Cardiac fibroblast (primary cell): ENCODE measurements at regions not wholly inside any gene's neighbourhood (a gene's known extent, or its start where the extent isn't known, plus 50 kb on each side); places are given as distances from the start of the nearest gene placed in this dataset.

Source experiments
- DNase-seq, 2 donors: peaks; one replicate each; pipeline versions ENCODE4 v3.0.0 to v3.0.0-alpha.2; 2010; ENCODE audit warnings: low read depth in 2 of 2
- H3K4me3 ChIP-seq, 2 donors: replicated peaks in 1 of 2; 1 replicate in 1 of 2; 2 replicates in 1 of 2; pipeline ENCODE4 v1.5.1; 2011; ENCODE audit warnings: low read depth in 2 of 2, low read length in 2 of 2, mild to moderate bottlenecking in 2 of 2, moderate library complexity in 1 of 2
- CTCF ChIP-seq: IDR thresholded peaks from one replicate; pipeline ENCODE4 v1.5.1; 2011; ENCODE audit warnings: low read depth, mild to moderate bottlenecking, low read length, inconsistent platforms

DNA sequence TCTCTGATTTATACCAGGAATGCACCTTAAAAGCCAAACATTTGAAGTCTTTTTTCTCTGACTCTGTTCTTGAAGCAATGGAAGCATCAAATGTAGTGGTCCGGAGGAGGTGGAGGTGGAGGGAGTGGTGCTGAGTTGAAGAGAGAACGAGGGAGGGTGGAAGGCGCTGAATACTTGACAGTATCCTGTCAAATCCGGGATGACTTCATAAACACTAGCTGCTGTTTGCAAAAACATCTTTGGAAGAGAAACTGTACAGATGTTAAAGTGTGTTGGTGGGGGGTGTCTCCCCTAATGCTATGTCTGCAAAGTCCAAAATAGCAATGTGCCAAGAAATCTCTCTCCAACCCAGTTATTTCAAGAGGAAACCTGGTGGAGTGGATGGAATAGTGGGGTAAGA is 328.5 kb upstream of the AUTS2 start:
- H3K4me3 ChIP-seq = no peak overlapping the region
- no peak for DNase-seq
- no peak for TF ChIP-seq CTCF

GRCh38 chr7:69272101-69272500 is 326.2 kb upstream of the AUTS2 start:
- no peak overlapping the region for H3K4me3 ChIP-seq
- TF ChIP-seq CTCF = no peak
- DNase-seq = no peak

GRCh38 chr7:69276011-69276729 is 322.1 kb upstream of the AUTS2 start:
- peak in 1 of 2 donors; percentile 2 for DNase-seq
- no peak for TF ChIP-seq CTCF
- H3K4me3 ChIP-seq = no peak overlapping the region

DNA sequence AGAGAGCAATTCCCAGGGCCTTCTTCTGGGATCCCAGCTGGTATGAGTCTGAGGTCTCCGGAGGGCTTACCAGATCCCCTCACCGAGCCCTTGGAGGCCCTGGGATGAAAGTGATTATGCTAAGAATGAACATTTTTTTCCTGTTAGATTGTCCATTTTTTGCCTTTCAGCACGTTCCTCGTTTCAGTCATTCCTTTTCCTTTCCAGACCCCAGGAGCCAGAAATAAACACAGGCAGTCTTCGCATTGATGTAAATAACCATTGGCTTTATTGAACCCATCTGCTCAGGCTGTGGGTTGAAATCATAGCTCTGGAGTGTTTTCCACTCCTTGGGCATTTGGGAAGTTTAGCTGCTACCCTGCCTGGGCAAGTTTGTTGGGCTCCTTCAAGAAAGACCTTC is 320.9 kb upstream of the AUTS2 start:
- H3K4me3 ChIP-seq = no peak overlapping the region
- TF ChIP-seq CTCF = no peak
- DNase-seq = no peak

GRCh38 chr7:69282946-69283345 is 315.3 kb upstream of the AUTS2 start:
- TF ChIP-seq CTCF = no peak
- DNase-seq = no peak
- H3K4me3 ChIP-seq = no peak overlapping the region

DNA sequence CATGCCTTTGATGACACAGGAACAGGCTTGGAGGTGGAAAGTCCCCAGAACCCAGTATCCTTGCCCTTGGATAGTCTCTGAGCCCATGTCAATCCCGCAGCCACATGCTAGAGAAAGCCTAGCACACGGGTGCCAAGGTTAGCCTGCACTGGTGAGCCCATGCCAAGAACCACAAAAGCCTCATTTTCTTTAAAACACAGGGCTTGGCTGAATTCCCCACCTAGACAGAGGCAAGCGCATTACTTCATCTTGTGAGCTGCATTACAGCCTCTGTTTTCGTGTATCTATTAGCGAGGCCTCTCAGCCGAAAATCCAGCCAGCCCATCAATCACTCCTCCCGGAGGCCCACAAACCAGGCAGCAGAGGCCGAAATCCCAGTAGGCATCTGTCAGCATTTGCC is 314.9 kb upstream of the AUTS2 start:
- no peak overlapping the region for H3K4me3 ChIP-seq
- DNase-seq = peak in 1 of 2 donors; percentile 1
- no peak for TF ChIP-seq CTCF

DNA sequence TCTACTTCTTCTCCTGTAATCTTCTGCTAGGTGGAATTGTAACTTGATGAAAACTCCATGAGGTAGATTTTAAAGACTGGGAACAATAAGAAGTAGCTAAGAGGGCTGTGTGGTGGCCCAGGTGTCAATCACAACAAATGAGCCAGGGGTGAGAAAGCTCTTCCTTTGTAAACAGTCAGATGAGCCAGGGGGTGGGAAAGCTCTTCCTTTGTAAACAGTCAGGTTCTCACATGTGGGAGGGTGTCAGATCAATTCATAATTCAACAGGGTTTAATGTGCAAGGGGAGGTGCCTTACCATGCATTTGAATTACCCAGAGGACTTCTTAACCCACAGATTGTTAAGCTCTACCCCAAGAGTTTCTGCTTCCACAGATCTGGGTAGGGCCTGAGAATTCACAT is 312.4 kb upstream of the AUTS2 start:
- TF ChIP-seq CTCF = no peak
- no peak overlapping the region for H3K4me3 ChIP-seq
- no peak for DNase-seq
